BE2C (cell line): ENCODE measurements at regions not wholly inside any gene's neighbourhood (a gene's known extent, or its start where the extent isn't known, plus 50 kb on each side); places are given as distances from the start of the nearest gene placed in this dataset.

ENCODE experiments used
- DNase-seq: peaks from one replicate; pipeline ENCODE4 v3.0.0-alpha.2; 2020
- H3K27me3 ChIP-seq: fragments of 250-450 bp; sonication (Bioruptor Pico); 2 replicates; pipeline ENCODE4 v1.5.1; 2020; ENCODE audit warnings: mild to moderate bottlenecking
- H3K36me3 ChIP-seq: fragments of 250-450 bp; sonication (Bioruptor Pico); 2 replicates; pipeline ENCODE4 v1.5.1; 2020; ENCODE audit warnings: mild to moderate bottlenecking
- H3K4me1 ChIP-seq: fragments of 250-450 bp; sonication (Bioruptor Pico); 2 replicates; pipeline ENCODE4 v1.5.1; 2020
- H3K4me3 ChIP-seq: 2 replicates; pipeline ENCODE4 v1.5.1; 2011; ENCODE audit warnings: low read depth, low read length
- H3K9me3 ChIP-seq: fragments of 250-450 bp; sonication (Bioruptor Pico); 2 replicates; pipeline ENCODE4 v1.5.1; 2020
- CTCF ChIP-seq: IDR thresholded peaks from 2 replicates; pipeline ENCODE4 v1.5.1; 2012; ENCODE audit warnings: mild to moderate bottlenecking, low read depth, low read length

- no peak for DNase-seq
- Histone ChIP-seq H3K27me3 (peaks cover 4% of the 10 kb centered on the region; the same call in 1 of the 2 replicates), H3K36me3 (no peaks in the 10 kb centered on the region), H3K9me3 (no peaks in the 10 kb centered on the region), H3K4me1 (no peaks in the 10 kb centered on the region), H3K4me3 (no peak overlapping the region)
- TF ChIP-seq CTCF, result no peak
Observed at GRCh38 chr1:233777566-233777965, 126.9 kb upstream of the SLC35F3 start.

GRCh38 chr1:233780049-233780448 is 124.4 kb upstream of the SLC35F3 start:
- no peaks in the 10 kb centered on the region for H3K4me1 ChIP-seq
- H3K4me3 ChIP-seq, result no peak overlapping the region
- H3K9me3 ChIP-seq, result no peaks in the 10 kb centered on the region
- TF ChIP-seq CTCF, result no peak
- peaks cover 4% of the 10 kb centered on the region; the same call in 1 of the 2 replicates for H3K27me3 ChIP-seq
- no peaks in the 10 kb centered on the region for H3K36me3 ChIP-seq
- no peak for DNase-seq

GRCh38 chr1:233782937-233783586 is 121.4 kb upstream of the SLC35F3 start:
- no peak for DNase-seq
- Histone ChIP-seq H3K4me1 (no peaks in the 10 kb centered on the region), H3K27me3 (peaks cover 4% of the 10 kb centered on the region; the same call in 1 of the 2 replicates), H3K9me3 (no peaks in the 10 kb centered on the region), H3K36me3 (no peaks in the 10 kb centered on the region), H3K4me3 (no peak overlapping the region)
- TF ChIP-seq CTCF, result no peak

- Histone ChIP-seq H3K27me3 (no peaks in the 10 kb centered on the region; the same call in 1 of the 2 replicates), H3K4me3 (no peak overlapping the region), H3K36me3 (no peaks in the 10 kb centered on the region), H3K9me3 (no peaks in the 10 kb centered on the region), H3K4me1 (no peaks in the 10 kb centered on the region)
- no peak for DNase-seq
- TF ChIP-seq CTCF, result no peak
Observed at GRCh38 chr1:233787599-233787998, 116.9 kb upstream of the SLC35F3 start.

GRCh38 chr1:233788687-233789086 is 115.8 kb upstream of the SLC35F3 start:
- H3K27me3 ChIP-seq, result no peaks in the 10 kb centered on the region; the same call in 1 of the 2 replicates
- DNase-seq, result no peak
- H3K4me3 ChIP-seq, result no peak overlapping the region
- no peaks in the 10 kb centered on the region for H3K9me3 ChIP-seq
- TF ChIP-seq CTCF, result no peak
- no peaks in the 10 kb centered on the region for H3K36me3 ChIP-seq
- no peaks in the 10 kb centered on the region for H3K4me1 ChIP-seq

GRCh38 chr1:233790121-233790520 is 114.4 kb upstream of the SLC35F3 start:
- no peak for TF ChIP-seq CTCF
- Histone ChIP-seq H3K36me3 (no peaks in the 10 kb centered on the region), H3K4me3 (no peak overlapping the region), H3K27me3 (no peaks in the 10 kb centered on the region; the same call in 1 of the 2 replicates), H3K9me3 (no peaks in the 10 kb centered on the region), H3K4me1 (no peaks in the 10 kb centered on the region)
- DNase-seq, result no peak
